Right lobe of liver (tissue), 4 donors: ENCODE measurements at regions not wholly inside any gene's neighbourhood (a gene's known extent, or its start where the extent isn't known, plus 50 kb on each side); places are given as distances from the start of the nearest gene placed in this dataset.

ENCODE experiments used
- POLR2A ChIP-seq: fragments of 450-650 bp; IDR thresholded peaks from one replicate; pipeline ENCODE4 v1.6.1; 2017; ENCODE audit warnings: antibody characterized with exemption, mild to moderate bottlenecking
- TF ChIP-seq, protein P1 (sequence below), 4 donors: fragments of 200-600 bp in 3 of 4; fragments of 450-650 bp in 1 of 4; IDR thresholded peaks; one replicate each; pipeline versions ENCODE4 v1.5.1 to v1.8.0; 2016 to 2022; ENCODE audit warnings: antibody characterized with exemption in 4 of 4, mild to moderate bottlenecking in 2 of 4
- donor health status: DM: no; HTN: no; CAD: no.
- donor health status: DM: no; HTN: no; CAD: no.
- donor health status: DM: no; HTN: yes; CAD: no.

- TF ChIP-seq, protein P1, sequence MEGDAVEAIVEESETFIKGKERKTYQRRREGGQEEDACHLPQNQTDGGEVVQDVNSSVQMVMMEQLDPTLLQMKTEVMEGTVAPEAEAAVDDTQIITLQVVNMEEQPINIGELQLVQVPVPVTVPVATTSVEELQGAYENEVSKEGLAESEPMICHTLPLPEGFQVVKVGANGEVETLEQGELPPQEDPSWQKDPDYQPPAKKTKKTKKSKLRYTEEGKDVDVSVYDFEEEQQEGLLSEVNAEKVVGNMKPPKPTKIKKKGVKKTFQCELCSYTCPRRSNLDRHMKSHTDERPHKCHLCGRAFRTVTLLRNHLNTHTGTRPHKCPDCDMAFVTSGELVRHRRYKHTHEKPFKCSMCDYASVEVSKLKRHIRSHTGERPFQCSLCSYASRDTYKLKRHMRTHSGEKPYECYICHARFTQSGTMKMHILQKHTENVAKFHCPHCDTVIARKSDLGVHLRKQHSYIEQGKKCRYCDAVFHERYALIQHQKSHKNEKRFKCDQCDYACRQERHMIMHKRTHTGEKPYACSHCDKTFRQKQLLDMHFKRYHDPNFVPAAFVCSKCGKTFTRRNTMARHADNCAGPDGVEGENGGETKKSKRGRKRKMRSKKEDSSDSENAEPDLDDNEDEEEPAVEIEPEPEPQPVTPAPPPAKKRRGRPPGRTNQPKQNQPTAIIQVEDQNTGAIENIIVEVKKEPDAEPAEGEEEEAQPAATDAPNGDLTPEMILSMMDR (IDR thresholded peaks at IDR 0.05): no peak
- no peak for TF ChIP-seq POLR2A
These were observed 879.0 kb downstream of the SLC4A3 start for GRCh38 chr2:220506466-220506865.
